ENCODE measurements at regions not wholly inside any gene's neighbourhood (a gene's known extent, or its start where the extent isn't known, plus 50 kb on each side); places are given as distances from the start of the nearest gene placed in this dataset.

DNA sequence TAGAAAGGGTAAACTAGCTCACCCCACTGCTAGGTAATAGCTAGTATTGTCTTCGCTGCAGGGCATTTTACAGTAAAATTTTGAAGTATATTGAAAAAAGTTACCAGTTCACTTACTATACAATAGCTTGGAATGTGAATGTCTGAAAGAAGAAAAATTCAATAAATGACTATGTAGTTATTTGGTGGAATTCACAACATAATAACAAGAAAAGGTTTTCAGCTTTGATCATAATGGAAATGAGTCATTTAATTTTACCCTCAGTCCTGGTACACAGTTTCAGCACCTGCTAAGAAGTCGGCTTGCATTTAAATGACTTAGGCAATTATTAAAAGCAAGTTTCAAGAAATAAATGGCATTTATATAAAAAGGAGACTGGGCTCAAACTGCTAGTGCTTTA, 90.4 kb downstream of the NUP35 start:
- TF ChIP-seq CTCF (optimal IDR thresholded peaks at IDR 0.05 in 1 of 3, IDR thresholded peaks at IDR 0.05 in 1 of 3, conservative IDR thresholded peaks at IDR 0.05 in 1 of 3; ENCODE audit: extremely low read depth in 1 of 3, insufficient read depth in 2 of 3, low read length in 3 of 3), result no peak
- TF ChIP-seq EZH2 (IDR thresholded peaks at IDR 0.05; ENCODE audit: low read length), result no peak

Measured in keratinocyte (primary cell).